GM23338 (cell line): ENCODE measurements at regions not wholly inside any gene's neighbourhood (a gene's known extent, or its start where the extent isn't known, plus 50 kb on each side); places are given as distances from the start of the nearest gene placed in this dataset.

Experiments used
- CREB1 ChIP-seq: fragments of 250-450 bp; sonication (Bioruptor Pico); IDR thresholded peaks from 2 replicates; pipeline ENCODE4 v1.5.0; 2020; ENCODE audit warnings: low read depth, mild to moderate bottlenecking, moderate library complexity
- CTCF ChIP-seq, 2 experiments: fragments of 200-600 bp in 1 of 2; sonication (generic) in 1 of 2; conservative IDR thresholded peaks; 2 replicates each; pipeline versions ENCODE4 v1.5.1 to v1.6.1; 2016 to 2017; ENCODE audit warnings: antibody characterized with exemption in 2 of 2, low read depth in 2 of 2, mild to moderate bottlenecking in 2 of 2, moderate library complexity in 1 of 2
- ETS1 ChIP-seq: IDR thresholded peaks from 2 replicates; pipeline ENCODE4 v1.6.1; 2016; ENCODE audit warnings: antibody characterized with exemption
- EZH2 ChIP-seq: fragments of 200-600 bp; sonication (generic); IDR thresholded peaks from one replicate; pipeline ENCODE4 v1.8.0; 2017; ENCODE audit warnings: antibody characterized with exemption, mild to moderate bottlenecking, low read depth; ENCODE audit not compliant: unreplicated experiment
- EZH2phosphoT487 ChIP-seq: fragments of 200-600 bp; sonication (generic); IDR thresholded peaks from one replicate; pipeline ENCODE4 v1.8.1; 2018; ENCODE audit warnings: antibody characterized with exemption; ENCODE audit not compliant: unreplicated experiment
- JUNB ChIP-seq: IDR thresholded peaks from one replicate; pipeline ENCODE4 v1.6.1; 2016; ENCODE audit warnings: antibody characterized with exemption; ENCODE audit not compliant: unreplicated experiment
- POLR2AphosphoS5 ChIP-seq: IDR thresholded peaks from 2 replicates; pipeline ENCODE4 v1.6.1; 2016; ENCODE audit warnings: antibody characterized with exemption, low read depth
- REST ChIP-seq: IDR thresholded peaks from one replicate; pipeline ENCODE4 v1.6.1; 2018; ENCODE audit warnings: antibody characterized with exemption; ENCODE audit not compliant: unreplicated experiment
- ZNF114 ChIP-seq: fragments of 250-450 bp; sonication (Bioruptor Pico); IDR thresholded peaks from 2 replicates; pipeline ENCODE4 v1.5.0; 2020; ENCODE audit warnings: mild to moderate bottlenecking, moderate library complexity

GRCh38 chr1:30654188-30654587 is 69.2 kb downstream of the MATN1 start:
- TF ChIP-seq CTCF (conservative IDR thresholded peaks at IDR 0.05; ENCODE audit: low read depth in 2 of 2), result no peak
- no peak for TF ChIP-seq EZH2
- no peak for TF ChIP-seq ETS1
- no peak for TF ChIP-seq REST
- no peak for TF ChIP-seq CREB1 (CRISPR knock-in tag)
- no peak for TF ChIP-seq POLR2AphosphoS5
- no peak for TF ChIP-seq EZH2phosphoT487
- TF ChIP-seq ZNF114, result no peak
- TF ChIP-seq JUNB, result no peak
